Right lobe of liver (tissue), 4 donors: ENCODE measurements at regions not wholly inside any gene's neighbourhood (a gene's known extent, or its start where the extent isn't known, plus 50 kb on each side); places are given as distances from the start of the nearest gene placed in this dataset.

Source experiments
- POLR2A ChIP-seq: fragments of 450-650 bp; IDR thresholded peaks from one replicate; pipeline ENCODE4 v1.6.1; 2017; ENCODE audit warnings: antibody characterized with exemption, mild to moderate bottlenecking
- TF ChIP-seq, protein P1 (sequence below), 4 donors: fragments of 200-600 bp in 3 of 4; fragments of 450-650 bp in 1 of 4; IDR thresholded peaks; one replicate each; pipeline versions ENCODE4 v1.5.1 to v1.8.0; 2016 to 2022; ENCODE audit warnings: antibody characterized with exemption in 4 of 4, mild to moderate bottlenecking in 2 of 4
- donor health status: DM: no; HTN: no; CAD: no.
- donor health status: DM: no; HTN: no; CAD: no.
- donor health status: DM: no; HTN: yes; CAD: no.

DNA sequence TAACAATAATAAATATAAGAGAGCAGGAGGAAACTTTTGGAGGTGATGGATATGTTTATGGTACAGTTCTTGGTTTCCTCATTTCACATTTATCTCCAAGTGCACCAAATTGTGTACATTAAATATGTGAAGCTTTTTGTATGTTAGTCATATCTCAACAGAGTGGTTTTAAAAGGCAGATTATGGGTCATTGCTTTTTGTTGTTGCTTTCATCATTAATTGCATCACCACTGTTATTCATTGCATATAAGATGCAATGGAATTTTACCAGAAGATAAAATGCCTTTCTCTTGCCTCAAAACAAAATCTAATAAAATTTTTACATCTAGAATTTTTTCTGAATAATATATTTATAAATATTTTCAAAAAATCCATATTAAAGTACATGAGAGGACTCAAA, 1198.9 kb upstream of the GBE1 start:
- TF ChIP-seq, protein P1, sequence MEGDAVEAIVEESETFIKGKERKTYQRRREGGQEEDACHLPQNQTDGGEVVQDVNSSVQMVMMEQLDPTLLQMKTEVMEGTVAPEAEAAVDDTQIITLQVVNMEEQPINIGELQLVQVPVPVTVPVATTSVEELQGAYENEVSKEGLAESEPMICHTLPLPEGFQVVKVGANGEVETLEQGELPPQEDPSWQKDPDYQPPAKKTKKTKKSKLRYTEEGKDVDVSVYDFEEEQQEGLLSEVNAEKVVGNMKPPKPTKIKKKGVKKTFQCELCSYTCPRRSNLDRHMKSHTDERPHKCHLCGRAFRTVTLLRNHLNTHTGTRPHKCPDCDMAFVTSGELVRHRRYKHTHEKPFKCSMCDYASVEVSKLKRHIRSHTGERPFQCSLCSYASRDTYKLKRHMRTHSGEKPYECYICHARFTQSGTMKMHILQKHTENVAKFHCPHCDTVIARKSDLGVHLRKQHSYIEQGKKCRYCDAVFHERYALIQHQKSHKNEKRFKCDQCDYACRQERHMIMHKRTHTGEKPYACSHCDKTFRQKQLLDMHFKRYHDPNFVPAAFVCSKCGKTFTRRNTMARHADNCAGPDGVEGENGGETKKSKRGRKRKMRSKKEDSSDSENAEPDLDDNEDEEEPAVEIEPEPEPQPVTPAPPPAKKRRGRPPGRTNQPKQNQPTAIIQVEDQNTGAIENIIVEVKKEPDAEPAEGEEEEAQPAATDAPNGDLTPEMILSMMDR (IDR thresholded peaks at IDR 0.05): no peak
- no peak for TF ChIP-seq POLR2A
